BLaER1 (cell line): ENCODE measurements at regions not wholly inside any gene's neighbourhood (a gene's known extent, or its start where the extent isn't known, plus 50 kb on each side); places are given as distances from the start of the nearest gene placed in this dataset.
A peak's percentile ranks its signal among the peaks of the same experiment; 100 is the strongest.
"Not testable (repeated sequence)": the region's sequence is repeated elsewhere in the genome, so short reads cannot be mapped to it uniquely, and the experiment has no call there.

Experiments used
- H3K27ac ChIP-seq: shearing (Covaris generic); formaldehyde crosslinking; 2 replicates; pipeline ENCODE4 v1.8.1; 2022
- H3K27me3 ChIP-seq: shearing (Covaris generic); formaldehyde crosslinking; 2 replicates; pipeline ENCODE4 v1.8.1; 2022
- H3K36me3 ChIP-seq: shearing (Covaris generic); formaldehyde crosslinking; 2 replicates; pipeline ENCODE4 v1.8.1; 2022
- H3K4me1 ChIP-seq: shearing (Covaris generic); formaldehyde crosslinking; 2 replicates; pipeline ENCODE4 v1.8.1; 2022
- H3K4me2 ChIP-seq: shearing (Covaris generic); formaldehyde crosslinking; 2 replicates; pipeline ENCODE4 v1.8.1; 2022
- H3K4me3 ChIP-seq: shearing (Covaris generic); formaldehyde crosslinking; 2 replicates; pipeline ENCODE4 v1.8.1; 2022
- H3K9ac ChIP-seq: shearing (Covaris generic); formaldehyde crosslinking; 2 replicates; pipeline ENCODE4 v1.8.1; 2022
- H3K9me3 ChIP-seq: shearing (Covaris generic); formaldehyde crosslinking; 2 replicates; pipeline ENCODE4 v1.8.1; 2022
- H4K20me1 ChIP-seq: shearing (Covaris generic); formaldehyde crosslinking; 2 replicates; pipeline ENCODE4 v1.8.1; 2022
- Cebpa-rat ChIP-seq: shearing (Covaris generic); IDR thresholded peaks from 2 replicates; pipeline ENCODE4 v1.8.1; 2022

DNA sequence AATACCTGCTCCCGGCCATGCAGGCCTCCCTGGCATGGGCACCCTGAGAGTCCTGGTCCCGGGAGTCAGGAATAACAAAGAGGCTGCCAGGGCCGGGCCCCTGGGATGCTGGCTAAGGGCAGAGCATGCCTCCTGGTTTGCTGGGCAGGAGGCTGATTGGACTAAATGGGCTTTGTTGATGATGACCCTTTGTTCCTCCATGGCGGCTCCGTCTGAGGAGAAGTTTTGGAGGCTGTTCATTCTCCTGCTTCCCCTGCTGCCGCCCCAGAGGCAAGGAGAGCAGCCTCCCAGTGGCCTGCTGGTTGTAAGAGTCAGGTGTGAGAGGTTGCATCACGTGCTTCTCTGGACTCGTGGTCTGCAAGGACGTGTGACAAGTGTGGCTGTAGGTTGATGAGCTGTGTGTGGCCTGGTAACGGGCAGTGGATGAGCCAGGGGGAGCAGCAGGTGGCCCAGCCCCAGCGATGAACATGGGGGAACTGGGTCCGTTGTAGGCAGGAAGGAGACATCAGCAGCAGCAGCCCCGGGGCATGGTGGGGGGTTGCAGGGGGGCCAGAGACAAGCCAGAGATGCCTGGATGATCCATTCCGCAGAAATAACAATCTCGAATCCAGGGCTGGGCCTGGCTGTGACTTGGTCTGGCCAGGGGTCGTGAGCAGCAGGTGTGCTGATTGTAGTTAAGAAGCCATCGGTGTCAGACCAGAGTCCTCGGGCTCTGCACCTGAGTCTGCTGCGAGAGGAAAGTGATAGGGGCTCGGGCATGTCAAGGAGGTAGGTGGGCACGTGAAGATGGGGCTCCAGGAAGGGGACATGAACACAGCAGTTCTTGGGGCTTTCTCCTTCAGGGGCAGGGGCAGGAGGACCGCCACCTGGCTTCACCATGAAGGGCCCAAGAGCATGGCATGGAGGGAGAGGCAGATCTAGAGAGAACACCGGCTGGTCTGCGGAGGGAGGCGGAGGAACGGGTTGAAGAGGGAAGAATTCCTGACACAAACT, 101.4 kb downstream of the TNFRSF13B start:
- peaks cover 36% of the 10 kb centered on the region for H3K4me1 ChIP-seq
- no peak overlapping the region for H3K4me3 ChIP-seq
- H3K9ac ChIP-seq = no peak overlapping the region
- no peaks in the 10 kb centered on the region for H3K9me3 ChIP-seq
- peak overlapping the region; percentile 28; the same call in 1 of the 2 replicates for H3K4me2 ChIP-seq
- H3K36me3 ChIP-seq = no peaks in the 10 kb centered on the region
- TF ChIP-seq Cebpa-rat = no peak
- H3K27me3 ChIP-seq = no peaks in the 10 kb centered on the region
- no peaks in the 10 kb centered on the region for H4K20me1 ChIP-seq
- H3K27ac ChIP-seq = no peak overlapping the region

DNA sequence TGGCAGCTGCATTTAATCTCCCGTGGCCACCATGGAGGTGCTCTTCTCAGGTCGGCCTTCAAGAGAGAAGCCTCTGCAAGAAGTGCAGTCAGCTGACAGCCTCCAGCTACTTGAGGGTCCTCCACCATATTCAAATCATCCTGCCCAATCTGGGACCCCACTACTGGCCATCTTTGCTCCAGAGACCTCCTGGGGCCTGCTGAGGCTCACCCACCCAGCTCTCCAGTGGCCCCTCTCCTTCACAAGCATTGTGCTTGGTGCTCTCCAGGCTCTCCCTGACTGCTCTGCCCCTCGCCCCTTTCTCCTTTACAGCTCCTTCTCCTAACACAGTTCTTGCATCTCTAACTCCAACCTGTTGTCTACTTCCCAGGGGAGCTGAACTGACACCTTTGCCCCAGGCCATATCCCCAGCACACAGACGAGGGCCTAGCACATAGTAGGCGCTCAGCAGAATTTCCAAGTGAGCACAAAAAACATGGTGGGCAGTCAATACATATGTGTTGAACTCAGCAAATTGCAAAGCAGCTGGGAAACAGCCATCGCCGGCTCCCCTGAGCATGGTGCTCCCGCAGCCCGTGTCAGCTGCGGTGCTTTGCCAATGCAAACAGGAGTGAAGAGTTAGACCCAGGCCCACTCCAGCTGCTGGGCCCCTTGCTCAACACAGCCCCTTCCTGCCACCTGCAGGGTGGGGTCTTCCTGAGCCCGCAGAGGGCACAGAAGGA, 102.2 kb downstream of the TNFRSF13B start:
- not testable (repeated sequence) for H3K27me3 ChIP-seq, H3K9ac ChIP-seq, H3K36me3 ChIP-seq, H3K9me3 ChIP-seq, H3K27ac ChIP-seq, H3K4me3 ChIP-seq, H3K4me2 ChIP-seq, H4K20me1 ChIP-seq
- peaks cover 36% of the 10 kb centered on the region for H3K4me1 ChIP-seq

DNA sequence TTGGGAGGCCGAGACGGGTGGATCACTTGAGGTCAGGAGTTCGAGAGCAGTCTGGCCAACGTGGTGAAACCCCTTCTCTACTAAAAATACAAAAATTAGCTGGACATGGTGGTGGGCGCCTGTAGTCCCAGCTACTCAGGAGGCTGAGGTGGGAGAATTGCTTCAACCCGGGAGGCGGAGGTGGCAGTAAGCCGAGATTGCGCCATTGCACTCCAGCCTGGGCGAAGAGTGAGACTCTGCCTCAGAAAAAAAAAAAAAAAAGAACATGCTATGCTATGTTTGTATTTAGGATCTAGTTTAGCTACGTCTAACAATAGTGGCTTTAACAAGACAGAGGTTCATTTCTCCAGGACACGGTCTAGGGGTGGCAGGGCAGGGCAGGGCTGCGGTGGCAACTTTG, 103.3 kb downstream of the TNFRSF13B start:
- not testable (repeated sequence) for H3K27me3 ChIP-seq, H3K4me3 ChIP-seq, H3K9ac ChIP-seq, H3K9me3 ChIP-seq, H4K20me1 ChIP-seq, H3K27ac ChIP-seq, H3K4me2 ChIP-seq, H3K36me3 ChIP-seq
- H3K4me1 ChIP-seq = peaks cover 33% of the 10 kb centered on the region

DNA sequence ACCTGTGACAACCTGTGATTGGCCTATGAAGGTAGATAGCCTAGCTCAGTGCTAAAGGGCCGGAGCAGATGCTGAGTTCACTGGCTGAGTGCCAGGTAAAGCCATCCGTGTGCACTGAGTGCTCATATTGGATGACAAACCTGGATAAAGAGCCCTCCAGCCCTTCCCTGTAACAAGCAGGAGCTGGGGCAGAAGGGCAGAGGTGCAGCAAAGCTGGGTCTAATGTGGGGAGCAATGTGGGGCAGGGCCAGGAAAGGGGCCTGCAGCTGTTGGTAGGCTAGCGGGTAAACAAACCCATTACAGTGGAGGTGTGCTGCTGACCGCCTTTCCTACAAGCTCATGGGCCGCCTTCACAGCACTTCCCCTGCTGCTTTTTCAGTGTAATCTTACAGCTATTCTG, 104.4 kb downstream of the TNFRSF13B start:
- H3K27ac ChIP-seq, H3K4me2 ChIP-seq: not testable (repeated sequence)

DNA sequence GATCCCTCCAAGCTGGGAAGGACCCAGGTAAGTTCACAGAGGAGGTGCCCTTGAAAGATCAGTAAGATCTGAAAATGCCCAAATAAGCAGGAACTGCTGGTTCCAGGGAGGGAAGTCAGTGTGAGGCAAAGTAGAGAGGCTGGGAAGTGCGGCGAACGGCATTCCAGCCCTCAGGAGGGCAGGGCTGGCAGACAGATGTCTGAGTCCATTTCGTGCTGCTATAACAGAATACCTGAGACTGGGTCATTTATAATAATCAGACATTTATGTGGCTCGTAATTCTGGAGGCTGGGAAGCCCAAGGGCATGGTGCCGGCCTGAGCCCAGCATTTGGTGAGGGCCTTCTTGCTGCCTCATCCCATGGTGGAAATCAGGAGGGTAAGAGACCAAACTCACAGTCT, 105.1 kb downstream of the TNFRSF13B start:
- H3K4me1 ChIP-seq = peaks cover 26% of the 10 kb centered on the region
- H3K4me3 ChIP-seq, H3K9ac ChIP-seq, H4K20me1 ChIP-seq, H3K36me3 ChIP-seq, H3K9me3 ChIP-seq, H3K27me3 ChIP-seq: not testable (repeated sequence)
- H3K27ac ChIP-seq = peak overlapping the region; percentile 30; the same call in 1 of the 2 replicates
- peak overlapping the region; percentile 73 for H3K4me2 ChIP-seq

More for the DNA sequence above, 104.4 kb downstream of the TNFRSF13B start:
- H4K20me1 ChIP-seq, H3K27me3 ChIP-seq, H3K9me3 ChIP-seq, H3K36me3 ChIP-seq, H3K4me3 ChIP-seq, H3K9ac ChIP-seq: not testable (repeated sequence)
- H3K4me1 ChIP-seq = peaks cover 26% of the 10 kb centered on the region

DNA sequence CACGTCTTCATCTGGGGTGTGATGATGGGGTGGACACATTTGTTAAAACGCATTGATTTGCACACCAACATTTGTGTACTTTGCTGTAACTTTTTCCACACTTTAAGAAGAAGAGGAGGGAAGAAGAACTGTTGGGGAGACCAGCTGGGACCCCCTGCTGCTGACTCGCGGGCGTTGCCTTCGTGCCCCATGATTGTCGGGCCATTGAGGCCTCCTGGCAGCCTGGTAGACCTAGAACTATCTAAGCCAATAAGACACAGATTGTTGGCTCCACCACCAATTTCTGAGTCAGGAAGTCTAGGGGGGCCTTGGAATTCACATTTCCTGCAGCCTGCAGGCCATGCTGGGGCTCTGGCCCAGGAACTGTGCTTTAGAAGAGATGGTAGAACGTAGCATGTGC, 105.5 kb downstream of the TNFRSF13B start:
- no peak for TF ChIP-seq Cebpa-rat
- no peaks in the 10 kb centered on the region for H3K36me3 ChIP-seq
- H3K27ac ChIP-seq = peak overlapping the region; percentile 30; the same call in 1 of the 2 replicates
- H4K20me1 ChIP-seq = no peaks in the 10 kb centered on the region
- H3K9ac ChIP-seq = no peak overlapping the region
- no peaks in the 10 kb centered on the region for H3K27me3 ChIP-seq
- no peaks in the 10 kb centered on the region for H3K9me3 ChIP-seq
- no peak overlapping the region for H3K4me3 ChIP-seq
- H3K4me1 ChIP-seq = peaks cover 26% of the 10 kb centered on the region
- H3K4me2 ChIP-seq = peak overlapping the region; percentile 73

DNA sequence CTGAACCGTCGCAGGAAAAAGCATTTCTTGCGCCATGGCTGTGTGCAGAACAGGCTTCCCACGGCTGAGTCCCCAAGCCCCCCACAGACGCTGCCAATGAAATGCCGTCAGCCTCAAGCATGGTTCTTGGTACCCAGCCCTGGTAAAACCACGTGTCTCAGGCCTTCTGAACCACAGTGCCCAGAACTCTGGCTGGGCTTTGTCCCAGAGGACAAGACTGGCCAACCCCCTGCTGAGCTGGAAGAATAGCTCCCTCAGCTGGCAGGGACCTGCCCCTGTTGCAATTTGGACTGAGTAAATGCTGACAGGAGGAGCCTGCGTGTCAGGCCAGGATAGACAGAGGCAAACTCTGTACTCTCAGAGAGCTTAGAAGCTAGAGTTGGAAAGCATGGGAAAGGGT, 106.2 kb downstream of the TNFRSF13B start:
- H3K27me3 ChIP-seq, H3K9ac ChIP-seq, H4K20me1 ChIP-seq, H3K36me3 ChIP-seq, H3K27ac ChIP-seq, H3K4me3 ChIP-seq, H3K9me3 ChIP-seq: not testable (repeated sequence)
- Histone ChIP-seq H3K4me1 (peaks cover 23% of the 10 kb centered on the region), H3K4me2 (peak overlapping the region; percentile 73; the same call in 1 of the 2 replicates)

DNA sequence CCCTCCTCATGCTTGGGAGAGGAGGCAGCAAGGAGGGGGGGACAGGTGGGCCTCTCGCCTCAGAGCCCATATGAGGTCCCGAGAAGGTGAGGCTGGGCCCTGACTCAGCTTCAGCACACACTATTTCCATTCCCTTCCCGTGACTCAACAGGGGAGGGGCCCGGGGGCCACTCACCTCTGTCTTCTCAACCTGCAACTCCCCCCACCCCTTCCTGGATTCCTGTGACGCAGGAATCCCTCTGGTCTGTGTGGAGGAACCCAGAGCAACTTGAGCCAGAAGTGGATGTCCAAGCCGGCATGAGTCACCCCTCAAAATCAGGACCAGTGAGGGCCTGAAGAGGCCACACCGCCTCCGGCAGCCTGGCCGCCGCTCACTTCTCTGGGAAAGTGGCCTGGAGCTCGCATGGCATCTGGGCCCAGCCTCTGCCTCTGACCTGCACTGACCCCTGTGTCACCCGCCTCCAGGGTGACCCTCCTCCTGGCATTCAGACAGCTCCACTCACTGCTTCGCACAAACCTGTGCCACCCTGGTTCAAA, 106.8 kb downstream of the TNFRSF13B start:
- H3K27ac ChIP-seq, H4K20me1 ChIP-seq, H3K9me3 ChIP-seq, H3K9ac ChIP-seq, H3K36me3 ChIP-seq, H3K4me3 ChIP-seq, H3K27me3 ChIP-seq, H3K4me2 ChIP-seq: not testable (repeated sequence)
- H3K4me1 ChIP-seq = peaks cover 18% of the 10 kb centered on the region

DNA sequence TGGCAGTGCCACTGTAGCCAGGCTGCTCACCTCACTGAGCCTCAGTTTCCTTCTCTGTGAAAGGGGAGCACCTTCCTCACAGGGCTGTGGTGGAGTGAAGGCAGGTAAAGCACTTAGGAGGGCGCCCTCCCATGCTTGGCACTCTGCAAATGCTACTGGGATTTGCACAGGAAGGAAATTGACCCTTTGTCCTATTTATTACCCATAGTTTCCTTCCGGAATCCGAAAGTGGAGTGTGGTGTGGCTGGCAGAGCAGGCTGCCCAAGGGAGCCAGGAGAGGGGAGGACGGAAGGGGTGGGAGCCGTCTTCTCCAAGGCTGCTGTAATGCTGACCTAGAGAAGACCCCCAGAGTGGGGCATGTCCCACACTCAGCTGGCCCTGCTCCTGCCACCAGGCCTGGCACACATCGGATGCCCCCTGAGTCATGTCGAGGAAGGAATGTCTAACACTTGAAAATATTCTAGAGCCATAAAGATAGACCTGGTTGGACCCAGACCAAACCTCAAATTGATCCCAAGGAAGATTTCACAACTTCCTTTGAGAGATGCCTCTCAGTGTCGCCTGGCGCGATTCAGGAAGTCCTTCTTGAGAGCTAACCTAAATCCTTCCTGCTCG, 107.3 kb downstream of the TNFRSF13B start:
- H3K27me3 ChIP-seq, H3K27ac ChIP-seq, H3K36me3 ChIP-seq, H3K9ac ChIP-seq, H3K9me3 ChIP-seq, H3K4me3 ChIP-seq, H3K4me2 ChIP-seq, H4K20me1 ChIP-seq: not testable (repeated sequence)
- H3K4me1 ChIP-seq = peaks cover 15% of the 10 kb centered on the region

DNA sequence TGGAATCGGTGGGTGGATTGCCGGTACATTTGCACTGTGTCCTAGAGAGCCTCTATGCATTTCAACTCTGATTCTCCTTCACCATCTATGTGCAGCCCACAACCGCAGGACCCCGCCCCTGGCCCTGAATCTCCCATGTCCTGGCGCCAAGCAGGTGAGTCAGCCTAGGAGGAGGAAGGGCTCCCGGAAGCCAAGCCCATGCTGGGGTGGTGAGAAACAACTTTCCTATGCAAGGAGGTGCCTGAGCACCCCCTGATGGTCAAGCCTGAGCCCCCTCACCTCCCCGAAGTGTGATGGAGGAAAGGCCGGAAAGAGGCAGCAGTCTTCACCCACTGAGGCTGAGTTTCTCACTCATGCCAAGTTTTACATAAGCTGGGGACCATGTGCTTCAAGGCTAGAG, 110.8 kb downstream of the TNFRSF13B start:
- not testable (repeated sequence) for H3K27ac ChIP-seq, H3K27me3 ChIP-seq, H4K20me1 ChIP-seq, H3K4me2 ChIP-seq, H3K4me3 ChIP-seq, H3K36me3 ChIP-seq, H3K9ac ChIP-seq, H3K9me3 ChIP-seq
- peaks cover 24% of the 10 kb centered on the region for H3K4me1 ChIP-seq

DNA sequence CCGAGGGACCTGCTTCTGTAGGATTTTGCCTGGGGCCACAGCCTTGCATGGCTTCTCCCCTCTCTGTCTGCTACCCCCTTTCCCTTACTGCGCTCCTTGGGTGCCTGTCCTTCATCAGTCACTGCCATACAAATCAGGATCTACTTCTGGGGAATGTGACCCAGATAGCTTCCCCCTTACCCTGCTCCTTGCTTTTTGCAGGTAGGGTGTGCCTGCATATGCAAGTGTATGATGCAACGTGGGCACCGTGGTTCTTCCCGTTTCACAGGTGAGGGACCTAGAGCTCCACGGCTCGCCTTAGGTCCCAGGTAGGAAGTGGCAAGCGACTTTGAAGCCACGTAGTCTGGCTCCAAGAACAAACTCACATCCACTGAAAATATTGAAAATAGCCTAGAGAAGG, 111.5 kb downstream of the TNFRSF13B start:
- not testable (repeated sequence) for H3K36me3 ChIP-seq, H3K27ac ChIP-seq, H3K4me2 ChIP-seq, H3K9me3 ChIP-seq, H3K27me3 ChIP-seq, H3K4me3 ChIP-seq, H4K20me1 ChIP-seq, H3K9ac ChIP-seq
- H3K4me1 ChIP-seq = peaks cover 19% of the 10 kb centered on the region

DNA sequence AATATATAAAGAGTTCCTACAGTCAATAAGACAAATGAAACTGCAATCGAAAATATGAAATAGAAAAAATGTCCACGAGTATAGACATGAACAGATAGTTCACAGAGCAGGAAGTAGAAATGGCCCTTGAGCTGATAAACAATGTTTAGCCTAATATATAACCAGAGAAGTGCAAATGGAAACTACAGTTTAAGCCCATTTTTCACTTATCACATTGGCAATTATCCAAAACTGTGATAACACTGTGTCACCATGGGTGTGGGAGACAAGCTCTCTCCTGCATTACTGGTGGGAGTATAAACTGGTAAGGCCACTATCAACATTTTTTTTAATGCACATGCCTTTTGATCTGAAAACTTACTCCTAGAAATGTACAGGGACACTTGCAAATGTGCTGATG, 112.4 kb downstream of the TNFRSF13B start:
- H3K4me3 ChIP-seq, H3K36me3 ChIP-seq, H3K4me2 ChIP-seq, H3K9ac ChIP-seq, H3K27me3 ChIP-seq, H3K27ac ChIP-seq, H4K20me1 ChIP-seq, H3K9me3 ChIP-seq: not testable (repeated sequence)
- H3K4me1 ChIP-seq = peaks cover 22% of the 10 kb centered on the region

DNA sequence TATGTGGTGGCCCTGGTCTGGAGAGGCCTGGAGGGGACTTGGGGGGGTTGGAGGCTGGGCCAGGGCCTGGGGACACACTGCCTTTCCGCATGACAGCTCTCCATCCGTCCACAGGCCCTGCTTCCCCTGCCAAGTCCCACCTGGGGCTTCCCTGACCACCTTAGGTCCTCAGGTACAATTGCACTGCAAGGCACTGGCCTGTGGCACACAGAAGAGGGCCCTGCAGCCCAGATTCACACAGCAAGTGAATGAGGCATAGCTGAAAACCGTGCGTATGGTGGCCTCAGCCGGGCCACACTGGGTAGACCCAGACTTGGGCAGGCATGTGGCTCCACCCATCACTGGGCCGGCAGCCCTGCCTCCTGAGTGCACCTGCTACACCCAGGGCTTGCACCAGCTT, 114.2 kb downstream of the TNFRSF13B start:
- not testable (repeated sequence) for H3K27me3 ChIP-seq, H3K4me3 ChIP-seq, H4K20me1 ChIP-seq, H3K36me3 ChIP-seq, H3K9me3 ChIP-seq, H3K9ac ChIP-seq
- Histone ChIP-seq H3K4me1 (peaks cover 31% of the 10 kb centered on the region), H3K4me2 (peak overlapping the region; percentile 64), H3K27ac (0 out of 2 replicates have a peak overlapping the region, but pooled peaks have one; percentile 22)

DNA sequence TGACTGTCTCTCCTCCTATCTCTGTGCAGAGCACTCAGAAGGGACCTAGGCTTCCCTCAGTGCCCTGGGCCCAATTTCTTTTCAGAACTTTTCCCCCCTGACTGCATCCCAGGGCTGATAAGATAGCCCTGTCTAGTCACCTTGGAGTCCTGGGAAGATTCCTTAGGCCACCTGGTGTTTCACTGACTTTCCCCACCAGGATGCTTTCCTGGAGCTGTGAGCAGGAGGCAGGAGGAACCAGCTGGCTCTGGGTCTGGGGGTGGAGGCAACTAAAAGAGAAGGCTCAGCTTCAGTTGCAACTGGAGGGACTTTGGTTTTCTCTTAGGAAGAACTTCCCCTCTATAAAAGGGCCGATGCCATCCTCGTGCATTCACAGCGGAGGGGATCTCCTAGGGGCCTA, 115.1 kb downstream of the TNFRSF13B start:
- H3K36me3 ChIP-seq, H3K27me3 ChIP-seq, H3K27ac ChIP-seq, H3K9me3 ChIP-seq, H4K20me1 ChIP-seq, H3K4me3 ChIP-seq, H3K9ac ChIP-seq: not testable (repeated sequence)
- Histone ChIP-seq H3K4me1 (peaks cover 31% of the 10 kb centered on the region), H3K4me2 (peak overlapping the region; percentile 64)
